Prostate gland (tissue), 2 donors: ENCODE measurements at regions not wholly inside any gene's neighbourhood (a gene's known extent, or its start where the extent isn't known, plus 50 kb on each side); places are given as distances from the start of the nearest gene placed in this dataset.

Experiments used
- POLR2A ChIP-seq: fragments of 450-650 bp; IDR thresholded peaks from one replicate; pipeline ENCODE4 v1.6.1; 2016; ENCODE audit warnings: antibody characterized with exemption, mild to moderate bottlenecking
- POLR2AphosphoS5 ChIP-seq: sonication (generic); formaldehyde crosslinking; IDR thresholded peaks from one replicate; pipeline ENCODE4 v1.6.1; 2017; ENCODE audit warnings: antibody characterized with exemption
- TF ChIP-seq, protein P1 (sequence below), 4 experiments: fragments of 200-600 bp in 2 of 4; fragments of 450-650 bp in 2 of 4; sonication (generic) in 2 of 4; IDR thresholded peaks; 1 replicate in 3 of 4; 2 replicates in 1 of 4; pipeline ENCODE4 v1.5.1; 2016 to 2019; ENCODE audit warnings: antibody characterized with exemption in 4 of 4, mild to moderate bottlenecking in 2 of 4, moderate library complexity in 2 of 4

DNA sequence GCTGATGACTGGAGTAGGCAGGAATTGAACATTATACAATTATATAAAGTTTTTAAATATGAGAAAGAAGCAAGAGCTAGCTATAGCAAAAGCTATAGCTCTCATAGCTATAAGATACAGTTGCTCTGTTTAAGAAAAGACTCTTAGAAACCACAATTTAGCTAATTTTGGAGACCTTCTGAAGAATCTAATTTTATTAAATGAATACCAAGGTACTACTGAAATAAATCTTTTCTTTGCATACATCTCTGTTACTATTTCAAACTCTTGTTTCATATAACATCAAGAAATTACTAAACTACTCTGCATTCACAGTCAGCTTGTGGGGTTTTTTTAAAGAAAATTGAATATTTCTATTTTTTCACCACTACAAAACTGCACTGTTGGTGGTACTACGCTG is 568.7 kb upstream of the MARCKS start:
- TF ChIP-seq, protein P1, sequence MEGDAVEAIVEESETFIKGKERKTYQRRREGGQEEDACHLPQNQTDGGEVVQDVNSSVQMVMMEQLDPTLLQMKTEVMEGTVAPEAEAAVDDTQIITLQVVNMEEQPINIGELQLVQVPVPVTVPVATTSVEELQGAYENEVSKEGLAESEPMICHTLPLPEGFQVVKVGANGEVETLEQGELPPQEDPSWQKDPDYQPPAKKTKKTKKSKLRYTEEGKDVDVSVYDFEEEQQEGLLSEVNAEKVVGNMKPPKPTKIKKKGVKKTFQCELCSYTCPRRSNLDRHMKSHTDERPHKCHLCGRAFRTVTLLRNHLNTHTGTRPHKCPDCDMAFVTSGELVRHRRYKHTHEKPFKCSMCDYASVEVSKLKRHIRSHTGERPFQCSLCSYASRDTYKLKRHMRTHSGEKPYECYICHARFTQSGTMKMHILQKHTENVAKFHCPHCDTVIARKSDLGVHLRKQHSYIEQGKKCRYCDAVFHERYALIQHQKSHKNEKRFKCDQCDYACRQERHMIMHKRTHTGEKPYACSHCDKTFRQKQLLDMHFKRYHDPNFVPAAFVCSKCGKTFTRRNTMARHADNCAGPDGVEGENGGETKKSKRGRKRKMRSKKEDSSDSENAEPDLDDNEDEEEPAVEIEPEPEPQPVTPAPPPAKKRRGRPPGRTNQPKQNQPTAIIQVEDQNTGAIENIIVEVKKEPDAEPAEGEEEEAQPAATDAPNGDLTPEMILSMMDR (IDR thresholded peaks at IDR 0.05) = no peak
- no peak for TF ChIP-seq POLR2A
- TF ChIP-seq POLR2AphosphoS5 = no peak
